ENCODE measurements at regions not wholly inside any gene's neighbourhood (a gene's known extent, or its start where the extent isn't known, plus 50 kb on each side); places are given as distances from the start of the nearest gene placed in this dataset.

DNA sequence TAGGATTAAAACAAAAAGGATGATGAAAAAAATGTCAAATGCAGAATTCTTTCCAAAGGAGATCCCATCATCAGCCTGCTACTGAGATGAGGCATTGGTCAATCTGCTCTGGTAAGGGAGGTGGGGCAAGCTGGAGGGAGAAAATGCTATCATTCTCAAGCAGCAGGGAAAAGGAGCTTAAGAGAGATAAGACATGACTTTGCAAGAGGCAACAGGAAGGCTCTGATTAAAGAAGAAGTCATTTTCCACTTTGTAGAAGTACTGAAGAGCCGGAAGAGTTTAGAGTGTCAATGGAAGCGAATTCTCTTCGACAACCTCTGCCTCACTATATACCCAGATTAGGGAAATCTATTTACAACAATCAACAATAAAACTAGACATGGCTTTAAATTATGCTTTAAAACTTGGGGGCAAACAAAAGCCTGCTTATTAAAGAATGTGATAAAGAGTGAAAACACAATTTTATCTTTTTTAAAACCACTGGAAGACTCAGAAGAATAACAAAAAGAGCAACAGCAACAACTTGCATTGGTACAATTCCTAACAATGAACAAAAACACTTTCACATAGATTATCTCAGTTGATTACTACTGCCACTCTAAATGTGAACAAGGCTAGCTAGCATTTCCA is 81.8 kb upstream of the NANOGP8 start:
- DNase-seq = no peak

DNA sequence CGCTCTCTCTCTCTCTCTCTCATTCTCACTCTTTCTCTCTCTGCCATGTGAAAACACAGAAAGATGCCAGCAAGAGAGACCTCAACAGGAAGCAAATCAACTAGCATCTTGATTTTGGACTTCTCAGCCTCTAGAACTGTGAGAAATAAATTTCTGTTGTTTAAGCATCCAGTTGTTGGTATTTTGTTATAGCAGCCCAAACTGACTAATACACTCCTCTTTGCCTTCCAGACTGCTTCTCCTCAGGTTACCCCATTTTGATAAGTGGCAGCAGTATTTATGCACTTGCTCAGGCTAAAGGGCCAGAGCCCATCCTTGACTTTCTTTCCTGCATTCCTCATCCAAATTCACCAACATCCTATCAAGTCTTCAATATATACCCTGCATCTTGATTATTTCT is 76.6 kb upstream of the NANOGP8 start:
- no peak for DNase-seq

DNA sequence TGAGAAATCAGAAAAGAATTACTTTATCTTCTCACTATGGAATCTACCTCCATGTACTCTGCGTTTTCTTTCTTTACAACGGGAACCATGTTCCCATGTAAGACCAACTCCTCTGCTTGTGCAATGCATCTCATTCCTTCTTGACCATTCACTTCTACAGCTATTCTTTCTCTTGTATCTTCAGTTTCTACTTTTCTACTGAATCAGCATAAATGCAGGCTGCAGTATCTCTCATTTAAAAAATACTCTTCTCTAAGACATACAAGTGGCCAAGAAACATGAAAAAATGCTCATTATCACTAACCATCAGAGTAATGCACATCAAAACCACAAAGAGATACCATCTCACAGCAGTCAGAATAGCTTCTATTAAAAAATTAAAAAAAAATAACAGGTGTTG is 74.1 kb upstream of the NANOGP8 start:
- DNase-seq = no peak

DNA sequence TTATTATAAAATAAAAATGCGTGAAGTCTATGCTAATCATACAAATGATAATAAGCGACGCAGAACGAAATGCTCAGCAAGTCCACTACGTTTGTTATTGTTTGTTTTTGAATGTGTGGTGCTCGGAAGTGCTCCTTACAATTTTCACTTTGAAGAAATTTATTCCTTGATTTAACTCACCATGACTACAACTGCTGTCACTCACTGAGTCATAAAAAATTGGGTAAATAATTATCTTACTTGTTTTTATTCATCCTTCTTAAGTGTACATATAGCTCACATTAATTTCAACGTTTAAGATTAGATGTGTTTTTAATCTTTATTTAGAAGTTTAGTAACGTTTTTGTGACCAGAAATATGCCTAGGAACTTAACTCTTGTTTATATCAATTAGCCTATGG is 66.7 kb upstream of the NANOGP8 start:
- no peak for DNase-seq

DNA sequence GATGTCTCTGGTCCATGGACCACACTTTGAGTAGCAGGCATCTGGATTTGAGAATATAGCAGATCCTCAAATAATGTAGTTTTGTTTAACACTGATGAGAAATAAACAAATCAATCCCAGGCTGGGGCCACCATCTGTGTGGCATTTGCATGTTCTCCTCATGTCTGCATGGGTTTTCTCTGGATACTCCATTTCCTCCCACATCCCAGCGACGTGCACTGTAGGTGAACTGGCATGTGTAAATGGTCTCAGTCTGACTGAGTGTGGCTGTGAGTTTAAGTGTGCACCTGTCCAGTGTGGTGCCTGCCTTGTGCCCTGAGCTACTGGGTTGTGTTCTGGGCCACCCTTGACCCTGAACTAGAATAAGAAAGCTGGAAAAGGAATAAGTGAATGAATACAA is 66.3 kb upstream of the NANOGP8 start:
- no peak for DNase-seq

DNA sequence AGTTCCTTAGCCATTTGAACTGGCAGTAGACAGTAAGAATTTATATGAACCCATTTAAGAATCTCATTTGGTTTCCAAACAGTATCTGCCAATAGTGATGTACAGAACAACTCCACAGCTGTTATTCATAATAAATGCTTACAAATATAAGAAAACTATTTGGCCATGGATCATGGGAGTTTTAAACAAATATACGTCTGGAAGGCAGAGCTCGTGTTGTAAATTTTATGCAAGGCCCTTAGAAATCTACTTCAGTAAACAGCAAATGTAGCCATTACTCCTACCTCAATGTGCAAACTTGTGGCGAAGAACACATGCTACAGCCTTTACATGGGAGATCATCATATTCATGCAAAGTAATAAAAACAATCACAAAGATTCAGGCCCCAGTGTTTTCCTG is 65.3 kb upstream of the NANOGP8 start:
- DNase-seq = no peak

DNA sequence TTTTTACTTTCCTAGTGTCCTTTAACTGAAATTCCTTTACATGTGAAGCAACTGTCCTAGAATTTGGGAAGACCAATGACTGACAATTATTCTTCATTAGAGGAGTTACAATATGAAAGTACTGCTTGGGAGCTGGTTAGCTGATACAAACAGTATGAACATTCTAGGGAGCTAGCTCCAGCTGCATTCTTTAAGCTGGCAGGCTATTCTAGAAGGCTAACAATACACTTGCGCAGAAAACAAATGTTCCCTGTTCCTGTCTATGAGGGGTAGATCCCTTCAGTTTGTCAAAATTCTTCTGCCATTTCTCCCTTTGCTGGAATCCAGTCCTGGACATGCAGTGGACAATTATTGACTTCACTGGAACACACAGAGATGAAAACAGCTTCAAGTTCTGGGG is 60.2 kb upstream of the NANOGP8 start:
- peak in 1 of 56 donors; percentile 3 for DNase-seq

DNA sequence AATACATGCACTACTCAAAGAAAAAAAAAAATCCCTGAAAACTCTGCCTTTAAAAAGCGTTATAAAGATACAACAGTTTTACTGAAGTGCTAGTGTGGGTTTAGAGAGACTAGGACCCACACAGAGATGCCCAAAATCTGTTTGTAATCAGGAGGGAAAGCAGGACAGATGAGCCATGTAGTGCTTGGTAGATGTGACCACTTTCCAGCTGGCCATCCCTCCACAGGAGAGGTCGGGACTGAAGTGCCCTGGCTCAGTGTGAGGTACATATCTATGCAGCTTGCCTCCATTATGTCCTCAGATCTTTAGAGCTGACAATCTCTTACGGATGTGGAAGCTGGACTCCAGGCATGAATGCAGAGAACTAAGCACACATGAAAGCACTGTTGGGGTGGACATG is 57.5 kb upstream of the NANOGP8 start:
- DNase-seq = no peak

DNA sequence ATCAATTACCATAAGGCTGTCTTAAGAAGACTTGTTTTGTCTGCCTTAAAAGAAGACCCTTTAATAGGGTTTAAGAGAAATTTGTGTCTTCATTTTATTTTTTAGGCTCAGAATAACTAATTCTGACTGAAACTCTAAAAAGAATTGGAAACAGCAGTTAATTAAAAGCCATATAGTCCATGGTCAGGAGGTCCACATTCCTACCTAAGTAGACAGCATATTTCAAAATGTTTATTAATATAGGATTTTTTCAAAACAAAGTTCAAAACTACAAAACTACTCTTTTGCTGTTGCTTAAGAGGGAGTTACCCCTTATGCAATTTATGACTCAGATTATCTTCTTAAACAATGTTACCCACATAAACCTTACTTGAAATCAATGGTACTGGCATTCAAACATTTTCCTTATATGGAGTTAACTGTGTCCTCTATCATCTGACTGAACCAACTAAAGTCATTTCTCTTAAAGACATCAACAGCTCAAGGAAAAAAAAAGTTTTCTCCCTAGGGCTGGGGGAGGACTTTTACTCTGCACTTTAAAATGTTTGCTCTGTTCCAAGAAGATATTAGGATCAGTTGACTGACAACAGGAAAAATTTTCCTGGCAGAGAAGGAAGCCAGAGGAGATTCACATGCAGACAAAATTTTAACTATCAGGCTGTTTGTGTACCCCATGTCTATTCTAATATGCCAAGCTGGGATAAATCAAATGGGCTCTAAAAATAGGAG is 56.8 kb upstream of the NANOGP8 start:
- DNase-seq = no peak

DNA sequence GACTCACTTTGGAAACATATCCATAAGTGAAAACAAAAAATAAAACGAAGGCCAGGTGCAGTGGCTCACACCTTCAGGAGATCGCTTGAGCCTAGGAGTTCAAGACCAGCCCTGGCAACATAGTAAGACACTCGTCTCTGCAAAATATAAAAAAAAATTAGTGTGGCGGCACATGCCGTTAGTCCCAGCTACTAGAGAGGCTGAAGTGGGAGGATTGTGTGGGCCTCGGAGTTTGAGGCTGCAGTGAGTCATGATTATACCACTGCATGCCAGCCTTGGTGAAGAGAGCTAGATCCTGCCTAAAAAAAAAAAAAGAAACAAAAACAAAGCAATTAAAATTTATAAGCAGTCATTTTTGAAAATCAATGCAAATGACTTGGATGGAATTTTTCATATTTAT is 54.7 kb upstream of the NANOGP8 start:
- peak in 1 of 56 donors; percentile 0 for DNase-seq

DNA sequence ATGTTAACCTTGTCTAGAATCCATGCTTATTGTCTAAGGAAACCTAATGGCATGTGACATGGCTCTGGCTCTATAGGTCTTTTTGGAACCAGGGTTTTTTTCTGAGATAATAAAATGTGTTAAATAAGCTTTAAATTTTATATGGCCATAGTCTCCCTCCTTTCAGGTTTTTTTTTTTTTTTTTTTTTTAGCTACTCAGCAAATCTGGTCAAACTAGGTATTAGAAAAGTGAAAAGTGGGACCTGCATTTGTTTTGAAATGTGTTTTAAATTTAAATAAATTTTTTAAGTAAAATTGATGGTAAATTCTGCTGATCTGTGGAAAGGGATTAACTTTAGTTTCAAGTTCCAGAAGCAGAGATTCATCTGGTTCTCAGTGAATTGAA is 52.1 kb upstream of the NANOGP8 start:
- DNase-seq = no peak

DNA sequence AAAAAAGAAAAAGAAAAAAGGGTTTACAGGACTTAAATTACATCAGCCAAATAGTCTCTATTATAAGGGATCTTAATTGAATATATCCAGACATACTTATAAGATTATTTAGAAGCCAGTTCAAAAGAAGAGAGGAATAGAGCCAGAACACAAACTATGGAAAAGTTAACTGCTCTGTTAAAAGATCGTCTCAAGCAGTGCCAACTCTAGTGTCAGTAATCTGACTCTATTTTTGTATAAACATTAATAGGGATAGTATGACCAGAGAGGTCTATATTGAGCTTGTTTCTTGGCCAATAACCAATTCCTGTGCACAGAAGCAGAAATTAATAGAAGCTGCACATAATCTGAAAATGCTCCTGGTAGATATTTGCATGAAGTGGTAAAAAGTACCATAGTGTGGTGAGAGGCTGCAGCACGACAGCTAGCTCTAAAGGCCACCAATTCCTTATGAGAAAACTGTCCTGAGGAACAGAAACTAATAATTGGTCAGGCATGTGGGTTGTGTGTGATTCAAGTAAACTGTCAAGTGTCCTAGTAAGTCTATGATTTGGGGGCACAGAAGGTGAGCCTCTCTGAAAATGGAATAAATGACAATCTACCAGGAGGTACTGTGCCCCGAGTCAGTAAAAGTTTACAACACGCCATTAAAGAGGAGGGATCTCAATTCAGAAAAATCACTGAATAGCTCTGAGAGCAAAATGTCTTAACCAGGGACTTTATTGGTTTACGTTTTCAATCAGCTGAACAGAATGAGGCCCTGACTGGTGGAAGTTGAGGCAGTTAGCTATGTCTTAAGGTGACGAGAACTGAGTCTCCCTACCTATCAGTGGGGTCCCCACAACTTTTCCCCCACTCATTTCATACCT is 51.5 kb upstream of the NANOGP8 start:
- DNase-seq = no peak
